ENCODE measurements at regions not wholly inside any gene's neighbourhood (a gene's known extent, or its start where the extent isn't known, plus 50 kb on each side); places are given as distances from the start of the nearest gene placed in this dataset.

DNA sequence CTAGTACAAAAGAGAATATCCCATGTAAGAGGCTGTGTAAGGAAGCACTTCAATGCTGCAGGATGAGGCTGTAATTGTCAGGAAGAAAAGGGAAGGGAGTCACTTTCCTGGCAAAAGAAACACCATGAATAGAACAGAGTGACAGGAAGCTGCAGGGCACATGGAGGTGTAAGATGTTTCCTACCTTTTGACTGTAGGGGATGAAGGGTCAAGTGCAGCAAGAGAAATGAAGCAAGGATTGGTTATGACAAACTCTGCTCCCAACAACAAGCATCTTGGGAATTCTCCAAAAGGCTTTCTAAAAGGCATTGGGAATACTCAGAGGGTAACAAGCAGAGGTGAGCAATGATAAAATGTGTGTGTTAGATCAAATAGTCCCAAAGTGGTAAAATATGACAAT, 74.3 kb upstream of the NPY2R start:
- in situ Hi-C loops (cut with MboI) (no loop called here), intact Hi-C loops (cut with micrococcal nuclease) (no loop called here)
- CTCF ChIA-PET (ENCODE audit: low intra/inter-chr PET ratio) = no interaction called here
- Histone ChIP-seq H3K4me3 (no peak overlapping the region), H2AFZ (ENCODE audit: low read depth, low read length) (no peak overlapping the region), H4K20me1 (replicated peaks; ENCODE audit: control insufficient read depth, insufficient read depth, low read length) (no peaks in the 10 kb centered on the region), H3K4me1 (replicated peaks in 1 of 2; ENCODE audit: control insufficient read depth in 2 of 2, insufficient read depth in 2 of 2, low read length in 2 of 2) (no peaks in the 10 kb centered on the region), H3K36me3 (ENCODE audit: control insufficient read depth, insufficient read depth, low read length) (no peaks in the 10 kb centered on the region), H3K4me2 (ENCODE audit: insufficient read depth, low read length) (no peak overlapping the region), H3K27ac (ENCODE audit: extremely low read depth, low read depth, low read length) (no peak overlapping the region), H3K79me2 (ENCODE audit: control insufficient read depth, insufficient read depth, low read length) (no peaks in the 10 kb centered on the region), H3K9me3 (replicated peaks; ENCODE audit: control insufficient read depth, insufficient read depth, low read depth, low read length) (no peaks in the 10 kb centered on the region), H3K27me3 (ENCODE audit: control insufficient read depth in 2 of 2, insufficient read depth in 2 of 2, low read length in 2 of 2) (no peaks in the 10 kb centered on the region), H3K9ac (ENCODE audit: insufficient read depth in 1 of 2, low read depth in 2 of 2, low read length in 2 of 2) (no peak overlapping the region), H3K9me1 (ENCODE audit: control insufficient read depth, insufficient read depth, low read length) (no peaks in the 10 kb centered on the region)
- no peak for FAIRE-seq
- DNase-seq (ENCODE audit: extremely low read depth in 1 of 4, low spot score in 3 of 4) = no peak
- POLR2A ChIA-PET = no interaction called here
- BruUV-seq (replicated peaks) = no TSS peak
- ATAC-seq = no peak
- no peak for TF ChIP-seq ZKSCAN1 (IDR thresholded peaks at IDR 0.05; ENCODE audit: low read depth, low read length)
- TF ChIP-seq TGIF2 (CRISPR knock-in tag; IDR thresholded peaks at IDR 0.05) = no peak
- no peak for TF ChIP-seq ZBTB8A (IDR thresholded peaks at IDR 0.05; ENCODE audit: partially characterized antibody)
- no peak for TF ChIP-seq MEF2D (tag; conservative IDR thresholded peaks at IDR 0.05; ENCODE audit: low read depth)
- TF ChIP-seq, protein P1, sequence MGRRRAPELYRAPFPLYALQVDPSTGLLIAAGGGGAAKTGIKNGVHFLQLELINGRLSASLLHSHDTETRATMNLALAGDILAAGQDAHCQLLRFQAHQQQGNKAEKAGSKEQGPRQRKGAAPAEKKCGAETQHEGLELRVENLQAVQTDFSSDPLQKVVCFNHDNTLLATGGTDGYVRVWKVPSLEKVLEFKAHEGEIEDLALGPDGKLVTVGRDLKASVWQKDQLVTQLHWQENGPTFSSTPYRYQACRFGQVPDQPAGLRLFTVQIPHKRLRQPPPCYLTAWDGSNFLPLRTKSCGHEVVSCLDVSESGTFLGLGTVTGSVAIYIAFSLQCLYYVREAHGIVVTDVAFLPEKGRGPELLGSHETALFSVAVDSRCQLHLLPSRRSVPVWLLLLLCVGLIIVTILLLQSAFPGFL (CRISPR knock-in tag; IDR thresholded peaks at IDR 0.05) = no peak
- TF ChIP-seq PTRF (tag; IDR thresholded peaks at IDR 0.05) = no peak
- no peak for TF ChIP-seq ZFX (CRISPR knock-in tag; IDR thresholded peaks at IDR 0.05)
- TF ChIP-seq TBL1XR1 (IDR thresholded peaks at IDR 0.05; ENCODE audit: low read length in 2 of 2) = no peak
- TF ChIP-seq, protein P2, sequence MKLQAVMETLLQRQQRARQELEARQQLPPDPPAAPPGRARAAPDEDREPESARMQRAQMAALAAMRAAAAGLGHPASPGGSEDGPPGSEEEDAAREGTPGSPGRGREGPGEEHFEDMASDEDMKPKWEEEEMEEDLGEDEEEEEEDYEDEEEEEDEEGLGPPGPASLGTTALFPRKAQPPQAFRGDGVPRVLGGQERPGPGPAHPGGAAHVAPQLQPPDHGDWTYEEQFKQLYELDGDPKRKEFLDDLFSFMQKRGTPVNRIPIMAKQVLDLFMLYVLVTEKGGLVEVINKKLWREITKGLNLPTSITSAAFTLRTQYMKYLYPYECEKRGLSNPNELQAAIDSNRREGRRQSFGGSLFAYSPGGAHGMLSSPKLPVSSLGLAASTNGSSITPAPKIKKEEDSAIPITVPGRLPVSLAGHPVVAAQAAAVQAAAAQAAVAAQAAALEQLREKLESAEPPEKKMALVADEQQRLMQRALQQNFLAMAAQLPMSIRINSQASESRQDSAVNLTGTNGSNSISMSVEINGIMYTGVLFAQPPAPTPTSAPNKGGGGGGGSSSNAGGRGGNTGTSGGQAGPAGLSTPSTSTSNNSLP (IDR thresholded peaks at IDR 0.05; ENCODE audit: borderline replicate concordance, low read depth, low read length) = no peak
- no peak for TF ChIP-seq NFIC (IDR thresholded peaks at IDR 0.05)
- no peak for TF ChIP-seq GABPB2 (CRISPR knock-in tag; conservative IDR thresholded peaks at IDR 0.05)
- TF ChIP-seq, protein P3, sequence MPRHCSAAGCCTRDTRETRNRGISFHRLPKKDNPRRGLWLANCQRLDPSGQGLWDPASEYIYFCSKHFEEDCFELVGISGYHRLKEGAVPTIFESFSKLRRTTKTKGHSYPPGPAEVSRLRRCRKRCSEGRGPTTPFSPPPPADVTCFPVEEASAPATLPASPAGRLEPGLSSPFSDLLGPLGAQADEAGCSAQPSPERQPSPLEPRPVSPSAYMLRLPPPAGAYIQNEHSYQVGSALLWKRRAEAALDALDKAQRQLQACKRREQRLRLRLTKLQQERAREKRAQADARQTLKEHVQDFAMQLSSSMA (CRISPR knock-in tag; IDR thresholded peaks at IDR 0.05) = no peak
- no peak for TF ChIP-seq BACH1 (tag; IDR thresholded peaks at IDR 0.05)

Measured in K562 (cell line).